GM13977 (cell line): ENCODE measurements at regions not wholly inside any gene's neighbourhood (a gene's known extent, or its start where the extent isn't known, plus 50 kb on each side); places are given as distances from the start of the nearest gene placed in this dataset.

Source experiments
- DNase-seq: peaks from one replicate; pipeline ENCODE4 v3.0.0; 2012; ENCODE audit warnings: low spot score
- CTCF ChIP-seq: IDR thresholded peaks from 2 replicates; pipeline ENCODE4 v1.5.1; 2012; ENCODE audit warnings: mild to moderate bottlenecking, control low read depth; ENCODE audit not compliant: insufficient read depth; ENCODE audit errors: extremely low read depth, missing control alignments
- in situ Hi-C: fragments of 300-500 bp; cut with MboI; formaldehyde crosslinking; loops from one replicate; pipeline ENCODE4 v1.12.0; 2022; ENCODE audit warnings: low sequenced_read_pairs, low pct_unique_long_range_greater_than_20kb, mixed read lengths, inconsistent platforms; ENCODE audit not compliant: unreplicated experiment

- no peak for TF ChIP-seq CTCF
- no peak for DNase-seq
- in situ Hi-C loops: no loop called here
Observed at GRCh38 chr20:11227602-11228001, 553.8 kb upstream of the JAG1 start.

GRCh38 chr20:11229772-11230171, 556.0 kb upstream of the JAG1 start:
- DNase-seq: no peak
- TF ChIP-seq CTCF: no peak
- in situ Hi-C loops: no loop called here

GRCh38 chr20:11230999-11231398, 557.2 kb upstream of the JAG1 start:
- no peak for TF ChIP-seq CTCF
- DNase-seq: no peak
- in situ Hi-C loops: no loop called here

GRCh38 chr20:11231742-11232648, 558.2 kb upstream of the JAG1 start:
- in situ Hi-C loops: no loop called here
- TF ChIP-seq CTCF: peak; percentile 10

GRCh38 chr20:11232896-11233295, 559.1 kb upstream of the JAG1 start:
- no peak for DNase-seq
- in situ Hi-C loops: no loop called here
- TF ChIP-seq CTCF: no peak

More at GRCh38 chr20:11231742-11232648, 558.2 kb upstream of the JAG1 start:
- DNase-seq: no peak

GRCh38 chr20:11234181-11234580, 560.4 kb upstream of the JAG1 start:
- no peak for DNase-seq
- TF ChIP-seq CTCF: no peak
- in situ Hi-C loops: no loop called here

GRCh38 chr20:11234608-11235007, 560.8 kb upstream of the JAG1 start:
- no peak for DNase-seq
- no peak for TF ChIP-seq CTCF
- in situ Hi-C loops: no loop called here
